NB4 (cell line): ENCODE measurements at regions not wholly inside any gene's neighbourhood (a gene's known extent, or its start where the extent isn't known, plus 50 kb on each side); places are given as distances from the start of the nearest gene placed in this dataset.

ENCODE experiments used
- POLR2A ChIP-seq: IDR thresholded peaks from 2 replicates; pipeline ENCODE4 v1.6.1; 2011; ENCODE audit warnings: mild to moderate bottlenecking; ENCODE audit not compliant: insufficient read length; ENCODE audit errors: extremely low read depth
- TF ChIP-seq, protein P1 (sequence below): IDR thresholded peaks from one replicate; pipeline ENCODE4 v1.5.1; 2012; ENCODE audit warnings: low read depth, low read length

DNA sequence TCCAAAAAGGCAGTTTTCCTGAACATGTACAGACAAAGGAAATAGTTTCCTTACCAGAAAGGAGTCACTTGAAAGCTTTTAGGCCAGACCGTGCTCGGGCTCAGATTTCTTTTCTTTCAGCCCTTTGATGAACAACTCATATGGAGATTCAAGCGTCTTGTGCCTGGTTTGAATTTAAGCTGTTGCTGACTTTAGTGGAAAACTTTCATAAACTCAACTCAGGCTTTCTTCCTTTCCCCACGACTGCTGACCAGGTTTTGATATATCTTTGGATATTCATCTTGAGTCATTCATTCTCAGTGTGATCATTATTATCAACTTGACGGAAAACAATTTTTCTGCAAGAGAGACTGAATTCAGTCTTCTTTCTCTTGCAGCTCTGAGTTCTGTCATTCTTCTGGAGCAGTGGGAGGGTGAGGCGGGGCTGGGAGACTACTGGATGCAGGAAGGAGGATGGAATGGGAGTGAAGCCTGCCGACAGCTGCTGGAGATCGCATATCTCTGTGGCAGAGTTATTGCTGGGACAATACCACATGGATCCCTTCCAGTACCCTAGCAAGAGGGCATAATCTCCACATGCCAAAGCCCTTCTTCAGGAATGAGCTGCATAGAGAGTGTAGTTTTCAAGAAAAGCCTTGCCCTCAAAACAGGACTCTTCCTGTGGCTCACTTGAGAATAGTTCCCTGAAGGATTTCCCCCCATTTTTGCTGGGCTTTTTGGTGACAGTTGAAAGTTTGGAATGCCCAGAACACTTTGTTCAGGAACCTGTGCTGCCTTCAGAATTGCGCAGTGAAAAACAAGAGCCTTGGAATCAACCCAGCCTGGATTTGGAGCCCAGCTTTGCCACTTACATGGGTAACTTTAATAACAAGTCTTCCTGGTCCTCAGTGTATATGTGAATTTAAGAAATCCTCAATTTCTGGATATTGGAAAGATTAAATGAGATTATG, 364.4 kb downstream of the ZNF521 start:
- TF ChIP-seq, protein P1, sequence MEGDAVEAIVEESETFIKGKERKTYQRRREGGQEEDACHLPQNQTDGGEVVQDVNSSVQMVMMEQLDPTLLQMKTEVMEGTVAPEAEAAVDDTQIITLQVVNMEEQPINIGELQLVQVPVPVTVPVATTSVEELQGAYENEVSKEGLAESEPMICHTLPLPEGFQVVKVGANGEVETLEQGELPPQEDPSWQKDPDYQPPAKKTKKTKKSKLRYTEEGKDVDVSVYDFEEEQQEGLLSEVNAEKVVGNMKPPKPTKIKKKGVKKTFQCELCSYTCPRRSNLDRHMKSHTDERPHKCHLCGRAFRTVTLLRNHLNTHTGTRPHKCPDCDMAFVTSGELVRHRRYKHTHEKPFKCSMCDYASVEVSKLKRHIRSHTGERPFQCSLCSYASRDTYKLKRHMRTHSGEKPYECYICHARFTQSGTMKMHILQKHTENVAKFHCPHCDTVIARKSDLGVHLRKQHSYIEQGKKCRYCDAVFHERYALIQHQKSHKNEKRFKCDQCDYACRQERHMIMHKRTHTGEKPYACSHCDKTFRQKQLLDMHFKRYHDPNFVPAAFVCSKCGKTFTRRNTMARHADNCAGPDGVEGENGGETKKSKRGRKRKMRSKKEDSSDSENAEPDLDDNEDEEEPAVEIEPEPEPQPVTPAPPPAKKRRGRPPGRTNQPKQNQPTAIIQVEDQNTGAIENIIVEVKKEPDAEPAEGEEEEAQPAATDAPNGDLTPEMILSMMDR: no peak
- no peak for TF ChIP-seq POLR2A
